Pancreas (tissue), 10 donors: ENCODE measurements at regions not wholly inside any gene's neighbourhood (a gene's known extent, or its start where the extent isn't known, plus 50 kb on each side); places are given as distances from the start of the nearest gene placed in this dataset.

Experiments
- ATAC-seq, 4 donors: fragments of 200-7000 bp; cut with Tn5 transposase; one replicate each; pipeline versions ENCODE4 v1.8.0 to v1.9.1; 2020; ENCODE audit warnings: mild to moderate bottlenecking in 4 of 4, moderate library complexity in 4 of 4
- DNase-seq, 6 donors: peaks; one replicate each; pipeline ENCODE4 v3.0.0-alpha.2; 2020
- FAIRE-seq: peaks from 2 replicates; lab custom pipeline; 2012; peaks lifted over from hg19 to GRCh38; lab: Jason Lieb, UNC
- H3K27ac ChIP-seq, 4 donors: fragments of 200-600 bp; sonication (generic); 1 replicate in 3 of 4; 2 replicates in 1 of 4; pipeline versions ENCODE4 v1.5.0 to v1.8.0; 2020
- H3K27me3 ChIP-seq, 4 donors: fragments of 200-600 bp; one replicate each; pipeline ENCODE4 v1.8.0; 2021
- H3K36me3 ChIP-seq, 3 donors: fragments of 200-600 bp; sonication (generic) in 1 of 3; one replicate each; pipeline versions ENCODE4 v1.5.0 to v1.8.0; 2020 to 2021
- H3K4me1 ChIP-seq, 3 donors: fragments of 200-600 bp; one replicate each; pipeline ENCODE4 v1.8.0; 2021
- H3K4me3 ChIP-seq, 4 donors: fragments of 200-600 bp; sonication (generic) in 2 of 4; one replicate each; pipeline versions ENCODE4 v1.5.0 to v1.8.0; 2020 to 2021
- H3K9me3 ChIP-seq, 4 donors: fragments of 200-600 bp; one replicate each; pipeline ENCODE4 v1.8.0; 2021
- WGBS, 2 donors: extraction: QIAGEN DNeasy Blood & Tissue Kit; methylation state at CpG; one replicate each; pipeline ENCODE4 v1.1.7; 2013; 5-methylcytosine and 5-hydroxymethylcytosine counted together
- intact Hi-C, 3 donors: fragments of 100-400 bp; cut with DNase I; formaldehyde crosslinking; loops; one replicate each; pipeline versions ENCODE4 v1.11.1 to v1.14.2; 2022
- TF ChIP-seq, protein P1 (sequence below), 4 donors: fragments of 200-600 bp; sonication (generic) in 3 of 4; IDR thresholded peaks; one replicate each; pipeline versions ENCODE4 v1.5.0 to v1.8.0; 2021; ENCODE audit warnings: antibody characterized with exemption in 4 of 4
- donor health status: healthy with polysubstance abuse.
- donor health status: DM: no; HTN: no; CAD: no; lungs with moderate emphysema.
- donor health status: DM: no; HTN: no; CAD: no.
- donor health status: control.
- donor health status: control.
- donor health status: Bipolar disorder and iron deficiency.
- donor health status: DM: yes; HTN: yes; CAD: no.
- donor health status: DM: no; HTN: no; CAD: no.
- donor health status: DM: no; HTN: no; CAD: no.
- donor health status: DM: yes; HTN: yes; CAD: no.

- FAIRE-seq = peak; percentile 79
- Histone ChIP-seq H3K27me3 (no peaks in the 10 kb centered on the region), H3K36me3 (no peaks in the 10 kb centered on the region), H3K27ac (no peak overlapping the region), H3K4me3 (no peak overlapping the region), H3K4me1 (no peaks in the 10 kb centered on the region), H3K9me3 (no peaks in the 10 kb centered on the region)
- intact Hi-C loops = no loop called here
- no peak for ATAC-seq
- DNase-seq = no peak
- TF ChIP-seq, protein P1, sequence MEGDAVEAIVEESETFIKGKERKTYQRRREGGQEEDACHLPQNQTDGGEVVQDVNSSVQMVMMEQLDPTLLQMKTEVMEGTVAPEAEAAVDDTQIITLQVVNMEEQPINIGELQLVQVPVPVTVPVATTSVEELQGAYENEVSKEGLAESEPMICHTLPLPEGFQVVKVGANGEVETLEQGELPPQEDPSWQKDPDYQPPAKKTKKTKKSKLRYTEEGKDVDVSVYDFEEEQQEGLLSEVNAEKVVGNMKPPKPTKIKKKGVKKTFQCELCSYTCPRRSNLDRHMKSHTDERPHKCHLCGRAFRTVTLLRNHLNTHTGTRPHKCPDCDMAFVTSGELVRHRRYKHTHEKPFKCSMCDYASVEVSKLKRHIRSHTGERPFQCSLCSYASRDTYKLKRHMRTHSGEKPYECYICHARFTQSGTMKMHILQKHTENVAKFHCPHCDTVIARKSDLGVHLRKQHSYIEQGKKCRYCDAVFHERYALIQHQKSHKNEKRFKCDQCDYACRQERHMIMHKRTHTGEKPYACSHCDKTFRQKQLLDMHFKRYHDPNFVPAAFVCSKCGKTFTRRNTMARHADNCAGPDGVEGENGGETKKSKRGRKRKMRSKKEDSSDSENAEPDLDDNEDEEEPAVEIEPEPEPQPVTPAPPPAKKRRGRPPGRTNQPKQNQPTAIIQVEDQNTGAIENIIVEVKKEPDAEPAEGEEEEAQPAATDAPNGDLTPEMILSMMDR (IDR thresholded peaks at IDR 0.05) = no peak
Measured at GRCh38 chr2:48157150-48157549, 157.3 kb upstream of the FOXN2 start.

DNA sequence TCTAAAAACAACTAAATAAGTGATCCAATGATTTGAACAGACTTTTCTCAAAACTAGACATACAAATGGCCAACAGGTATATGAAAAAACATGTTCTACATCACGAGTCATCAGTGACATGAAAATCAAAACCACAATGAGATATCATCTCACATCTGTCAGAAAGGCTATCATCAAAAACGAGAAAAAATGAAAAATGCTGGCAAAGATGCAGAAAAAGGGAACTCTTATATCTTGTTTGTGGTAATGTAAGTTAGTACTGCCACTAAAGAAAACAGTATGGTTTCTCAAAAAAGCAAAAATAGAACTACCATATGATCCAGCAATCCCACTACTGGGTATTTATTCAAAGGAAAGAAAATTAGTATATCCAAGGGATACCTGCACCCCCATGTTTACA is 152.9 kb upstream of the FOXN2 start:
- Histone ChIP-seq H3K9me3 (no peaks in the 10 kb centered on the region), H3K36me3 (no peaks in the 10 kb centered on the region), H3K27me3 (no peaks in the 10 kb centered on the region), H3K4me3 (no peak overlapping the region), H3K27ac (no peak overlapping the region), H3K4me1 (no peaks in the 10 kb centered on the region)
- 35 to 39% methylated on average over 2 of the region's 2 CpGs for WGBS, 2 donors
- FAIRE-seq = no peak
- ATAC-seq = no peak
- no peak for DNase-seq
- TF ChIP-seq, protein P1 (IDR thresholded peaks at IDR 0.05) = no peak
- intact Hi-C loops = no loop called here

- no peaks in the 10 kb centered on the region for H3K27me3 ChIP-seq
- H3K9me3 ChIP-seq = no peaks in the 10 kb centered on the region
- H3K27ac ChIP-seq = no peak overlapping the region
- FAIRE-seq (no peak), ATAC-seq (no peak), DNase-seq (no peak)
- TF ChIP-seq, protein P1 (IDR thresholded peaks at IDR 0.05) = no peak
- intact Hi-C loops = no loop called here
- no peaks in the 10 kb centered on the region for H3K4me1 ChIP-seq
- H3K36me3 ChIP-seq = no peaks in the 10 kb centered on the region
- no peak overlapping the region for H3K4me3 ChIP-seq
Measured at GRCh38 chr2:48162742-48163141, 151.7 kb upstream of the FOXN2 start.

GRCh38 chr2:48165070-48165753 is 149.3 kb upstream of the FOXN2 start:
- TF ChIP-seq, protein P1 (IDR thresholded peaks at IDR 0.05) = no peak
- no peaks in the 10 kb centered on the region for H3K9me3 ChIP-seq
- intact Hi-C loops = no loop called here
- ATAC-seq (no peak), FAIRE-seq (no peak), DNase-seq (no peak)
- no peaks in the 10 kb centered on the region for H3K4me1 ChIP-seq
- no peaks in the 10 kb centered on the region for H3K36me3 ChIP-seq
- no peaks in the 10 kb centered on the region for H3K27me3 ChIP-seq
- WGBS, 2 donors = 79 to 80% methylated on average over 3 of the region's 3 CpGs
- no peak overlapping the region for H3K27ac ChIP-seq
- H3K4me3 ChIP-seq = no peak overlapping the region

DNA sequence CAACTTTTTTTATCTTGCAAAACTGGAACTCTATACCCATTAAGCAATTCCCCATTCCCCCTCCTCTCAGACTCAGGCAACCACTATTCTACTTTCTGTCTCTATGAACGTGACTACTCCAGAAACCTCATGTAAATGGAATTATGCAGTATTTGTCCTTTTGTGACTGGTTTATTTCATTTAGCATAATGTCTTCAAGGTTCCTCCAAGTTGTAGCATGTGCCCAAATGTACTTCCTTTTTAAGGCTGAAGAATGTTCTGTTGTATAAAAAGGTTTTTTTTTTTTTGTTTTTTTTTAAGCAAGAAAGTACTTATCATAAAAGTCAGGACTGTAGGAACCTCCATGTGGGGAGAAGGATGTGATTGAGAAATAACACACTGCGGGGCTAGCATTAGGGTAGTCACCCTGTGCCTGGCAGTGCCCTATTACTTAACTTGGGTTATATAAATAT is 145.3 kb upstream of the FOXN2 start:
- no peak for FAIRE-seq
- ATAC-seq = peak in 2 of 4 donors; percentile 16 to 38
- TF ChIP-seq, protein P1 (IDR thresholded peaks at IDR 0.05) = no peak
- Histone ChIP-seq H3K36me3 (no peaks in the 10 kb centered on the region), H3K4me1 (no peaks in the 10 kb centered on the region), H3K27me3 (no peaks in the 10 kb centered on the region), H3K9me3 (no peaks in the 10 kb centered on the region), H3K4me3 (no peak overlapping the region), H3K27ac (no peak overlapping the region)
- intact Hi-C loops = no loop called here
- WGBS, 2 donors = 62 to 81% methylated on average over 2 of the region's 2 CpGs
- DNase-seq = no peak
